ENCODE measurements at regions not wholly inside any gene's neighbourhood (a gene's known extent, or its start where the extent isn't known, plus 50 kb on each side); places are given as distances from the start of the nearest gene placed in this dataset.

DNA sequence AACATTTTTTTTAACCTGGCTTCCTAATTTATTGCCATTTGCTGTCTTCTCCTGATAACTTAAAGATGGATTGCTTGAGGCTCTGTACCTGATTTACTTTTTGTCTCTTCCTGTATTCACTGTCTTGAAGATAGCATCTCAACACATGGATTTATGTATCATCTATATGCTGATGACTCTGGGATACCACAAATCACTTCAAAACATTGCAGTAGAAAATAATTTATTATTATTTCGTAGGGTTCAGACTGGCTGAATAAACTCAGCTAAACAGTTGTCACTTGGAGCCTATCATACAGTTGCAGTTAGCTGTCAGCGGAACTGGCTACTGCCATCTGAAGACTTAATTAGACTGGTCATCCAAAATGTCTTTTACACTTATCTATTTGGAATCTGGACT, 1025.2 kb upstream of the CDH18 start (continued):
- TF ChIP-seq ZNF24 (IDR thresholded peaks at IDR 0.05), result no peak
- TF ChIP-seq, protein P1, sequence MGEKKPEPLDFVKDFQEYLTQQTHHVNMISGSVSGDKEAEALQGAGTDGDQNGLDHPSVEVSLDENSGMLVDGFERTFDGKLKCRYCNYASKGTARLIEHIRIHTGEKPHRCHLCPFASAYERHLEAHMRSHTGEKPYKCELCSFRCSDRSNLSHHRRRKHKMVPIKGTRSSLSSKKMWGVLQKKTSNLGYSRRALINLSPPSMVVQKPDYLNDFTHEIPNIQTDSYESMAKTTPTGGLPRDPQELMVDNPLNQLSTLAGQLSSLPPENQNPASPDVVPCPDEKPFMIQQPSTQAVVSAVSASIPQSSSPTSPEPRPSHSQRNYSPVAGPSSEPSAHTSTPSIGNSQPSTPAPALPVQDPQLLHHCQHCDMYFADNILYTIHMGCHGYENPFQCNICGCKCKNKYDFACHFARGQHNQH (CRISPR knock-in tag; IDR thresholded peaks at IDR 0.05), result no peak

GRCh38 chr5:21007781-21008180, 1019.8 kb upstream of the CDH18 start:
- WGBS (ENCODE audit: low lambda C conversion rate), result 21% methylated on average over 2 of the region's 2 CpGs
- FAIRE-seq (no peak), DNase-seq (ENCODE audit: low spot score) (no peak), ATAC-seq (no peak)
- Histone ChIP-seq H3K9me3 (ENCODE audit: low read length) (peaks cover 21% of the 10 kb centered on the region), H3K4me1 (ENCODE audit: insufficient read depth, low read length) (no peaks in the 10 kb centered on the region), H2AFZ (ENCODE audit: low read length) (no peak overlapping the region), H3K27ac (ENCODE audit: extremely low read length, insufficient read depth, low read length) (no peak overlapping the region), H3K27me3 (ENCODE audit: control insufficient read depth in 1 of 2, insufficient read depth in 2 of 2, low read length in 2 of 2) (no peaks in the 10 kb centered on the region), H3K36me3 (replicated peaks in 1 of 2; ENCODE audit: control insufficient read depth in 1 of 2, insufficient read depth in 2 of 2, low read length in 2 of 2) (no peaks in the 10 kb centered on the region), H4K20me1 (ENCODE audit: insufficient read depth, low read length) (no peaks in the 10 kb centered on the region), H3K4me2 (ENCODE audit: low read depth, low read length) (no peak overlapping the region), H3K9ac (ENCODE audit: insufficient read depth, low read depth, low read length) (no peak overlapping the region), H3K79me2 (ENCODE audit: insufficient read depth, low read length) (no peaks in the 10 kb centered on the region), H3K4me3 (replicated peaks in 1 of 3; ENCODE audit: insufficient read depth in 1 of 3, low read depth in 2 of 3, low read length in 3 of 3) (no peak overlapping the region)
- ChIA-PET CTCF (ENCODE audit: low intra/inter-chr PET ratio, low total read pairs) (no interaction called here), POLR2A (no interaction called here)
- intact Hi-C loops (cut with micrococcal nuclease; ENCODE audit: unreplicated experiment), result no loop called here
- BruUV-seq (replicated peaks), result no TSS peak
- in situ Hi-C loops (cut with HindIII; ENCODE audit: extremely low pct_ligation_motif_present, low pct_unique_long_range_greater_than_20kb), result no loop called here
- no peak for TF ChIP-seq ZFY (CRISPR knock-in tag; IDR thresholded peaks at IDR 0.05)
- no peak for TF ChIP-seq KDM5A (IDR thresholded peaks at IDR 0.05; ENCODE audit: borderline replicate concordance, low read length)
- no peak for TF ChIP-seq ZNF292 (CRISPR knock-in tag; IDR thresholded peaks at IDR 0.05; ENCODE audit: borderline replicate concordance, low read depth)
- TF ChIP-seq, protein P2, sequence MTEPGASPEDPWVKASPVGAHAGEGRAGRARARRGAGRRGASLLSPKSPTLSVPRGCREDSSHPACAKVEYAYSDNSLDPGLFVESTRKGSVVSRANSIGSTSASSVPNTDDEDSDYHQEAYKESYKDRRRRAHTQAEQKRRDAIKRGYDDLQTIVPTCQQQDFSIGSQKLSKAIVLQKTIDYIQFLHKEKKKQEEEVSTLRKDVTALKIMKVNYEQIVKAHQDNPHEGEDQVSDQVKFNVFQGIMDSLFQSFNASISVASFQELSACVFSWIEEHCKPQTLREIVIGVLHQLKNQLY (CRISPR knock-in tag; IDR thresholded peaks at IDR 0.05), result no peak
- TF ChIP-seq TOPORS (CRISPR knock-in tag; IDR thresholded peaks at IDR 0.05), result no peak
- TF ChIP-seq ZFP41 (CRISPR knock-in tag; IDR thresholded peaks at IDR 0.05; ENCODE audit: borderline replicate concordance), result no peak
- TF ChIP-seq, protein P3, sequence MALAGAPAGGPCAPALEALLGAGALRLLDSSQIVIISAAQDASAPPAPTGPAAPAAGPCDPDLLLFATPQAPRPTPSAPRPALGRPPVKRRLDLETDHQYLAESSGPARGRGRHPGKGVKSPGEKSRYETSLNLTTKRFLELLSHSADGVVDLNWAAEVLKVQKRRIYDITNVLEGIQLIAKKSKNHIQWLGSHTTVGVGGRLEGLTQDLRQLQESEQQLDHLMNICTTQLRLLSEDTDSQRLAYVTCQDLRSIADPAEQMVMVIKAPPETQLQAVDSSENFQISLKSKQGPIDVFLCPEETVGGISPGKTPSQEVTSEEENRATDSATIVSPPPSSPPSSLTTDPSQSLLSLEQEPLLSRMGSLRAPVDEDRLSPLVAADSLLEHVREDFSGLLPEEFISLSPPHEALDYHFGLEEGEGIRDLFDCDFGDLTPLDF (CRISPR knock-in tag; IDR thresholded peaks at IDR 0.05), result no peak
- no peak for TF ChIP-seq IRF2 (CRISPR knock-in tag; IDR thresholded peaks at IDR 0.05)
- no peak for TF ChIP-seq ZNF713 (CRISPR knock-in tag; IDR thresholded peaks at IDR 0.05)
- TF ChIP-seq, protein P4, sequence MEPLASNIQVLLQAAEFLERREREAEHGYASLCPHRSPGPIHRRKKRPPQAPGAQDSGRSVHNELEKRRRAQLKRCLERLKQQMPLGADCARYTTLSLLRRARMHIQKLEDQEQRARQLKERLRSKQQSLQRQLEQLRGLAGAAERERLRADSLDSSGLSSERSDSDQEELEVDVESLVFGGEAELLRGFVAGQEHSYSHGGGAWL (CRISPR knock-in tag; IDR thresholded peaks at IDR 0.05), result no peak
- no peak for TF ChIP-seq NKX3-1 (CRISPR knock-in tag; IDR thresholded peaks at IDR 0.05)
- TF ChIP-seq ZSCAN5A (CRISPR knock-in tag; IDR thresholded peaks at IDR 0.05; ENCODE audit: borderline replicate concordance), result no peak
- TF ChIP-seq ZBTB38 (CRISPR knock-in tag; IDR thresholded peaks at IDR 0.05), result no peak
- TF ChIP-seq LCORL (IDR thresholded peaks at IDR 0.05), result no peak
- no peak for TF ChIP-seq LCORL (CRISPR knock-in tag; IDR thresholded peaks at IDR 0.05)
- no peak for TF ChIP-seq ARNT (IDR thresholded peaks at IDR 0.05)
- TF ChIP-seq RFXAP (CRISPR knock-in tag; IDR thresholded peaks at IDR 0.05; ENCODE audit: borderline replicate concordance), result no peak
- no peak for TF ChIP-seq PLSCR1 (CRISPR knock-in tag; IDR thresholded peaks at IDR 0.05; ENCODE audit: borderline replicate concordance)
